IPS DF 4.7 (cell line): ENCODE measurements at regions not wholly inside any gene's neighbourhood (a gene's known extent, or its start where the extent isn't known, plus 50 kb on each side); places are given as distances from the start of the nearest gene placed in this dataset.
A peak's percentile ranks its signal among the peaks of the same experiment; 100 is the strongest.

Source experiments
- DNase-seq: peaks from one replicate; pipeline ENCODE4 v3.0.0-alpha.2; 2013; ENCODE audit warnings: low spot score; ENCODE audit errors: extremely low read depth

GRCh38 chr3:168165390-168166269 is 69.9 kb upstream of the GOLIM4 start:
- DNase-seq: peak; percentile 46

GRCh38 chr3:168162172-168162571 is 66.4 kb upstream of the GOLIM4 start:
- DNase-seq: no peak

GRCh38 chr3:168161696-168162095 is 66.0 kb upstream of the GOLIM4 start:
- no peak for DNase-seq

- no peak for DNase-seq
These were observed 62.2 kb upstream of the GOLIM4 start for GRCh38 chr3:168157903-168158302.

DNA sequence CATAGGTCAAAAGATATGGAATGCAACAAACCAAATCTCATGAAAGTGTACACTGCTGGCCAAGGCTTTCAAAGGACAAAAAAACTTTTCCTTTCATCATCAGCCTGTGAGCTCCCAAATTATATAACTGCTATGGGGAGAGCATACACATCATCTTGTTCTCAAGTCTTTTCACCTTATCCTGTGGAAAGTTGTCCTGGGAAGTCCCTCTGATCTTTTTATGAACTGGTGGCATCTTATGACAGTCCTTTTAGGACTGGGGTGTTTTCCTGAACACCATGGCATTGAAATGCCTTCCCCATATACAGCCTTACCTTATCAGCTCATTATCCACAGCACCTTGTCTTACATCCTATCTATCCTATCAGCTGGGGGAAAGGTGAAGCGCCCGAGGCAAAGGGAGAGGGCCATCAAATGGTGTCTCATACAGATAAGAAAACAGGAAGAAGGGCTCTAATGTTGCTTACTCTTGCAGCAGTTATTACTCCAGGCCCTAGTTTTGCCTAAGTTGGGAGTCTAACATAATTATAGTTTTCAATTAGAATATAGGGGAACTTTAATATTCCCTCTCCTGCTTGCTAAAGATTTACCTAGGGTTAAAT is 61.5 kb upstream of the GOLIM4 start:
- DNase-seq: no peak

DNA sequence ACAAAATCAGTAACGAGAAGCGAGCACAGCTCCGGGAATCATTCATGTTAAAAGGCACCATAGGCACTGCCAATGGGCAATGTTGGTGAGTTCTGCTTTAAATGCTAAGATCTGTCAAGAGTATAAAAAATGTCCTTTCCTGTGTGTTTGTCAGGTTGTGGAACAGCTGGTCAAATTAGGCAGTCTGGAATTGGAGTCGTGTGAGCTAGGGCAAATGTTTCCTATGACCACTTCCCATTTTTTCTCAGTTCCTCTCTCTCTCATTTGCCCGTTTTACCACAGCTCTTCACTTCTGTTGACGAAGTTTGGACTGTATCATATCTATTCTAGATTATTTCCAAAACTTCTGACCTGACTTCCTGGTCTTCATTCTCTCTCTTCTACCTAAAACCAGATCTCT is 60.8 kb upstream of the GOLIM4 start:
- no peak for DNase-seq

DNA sequence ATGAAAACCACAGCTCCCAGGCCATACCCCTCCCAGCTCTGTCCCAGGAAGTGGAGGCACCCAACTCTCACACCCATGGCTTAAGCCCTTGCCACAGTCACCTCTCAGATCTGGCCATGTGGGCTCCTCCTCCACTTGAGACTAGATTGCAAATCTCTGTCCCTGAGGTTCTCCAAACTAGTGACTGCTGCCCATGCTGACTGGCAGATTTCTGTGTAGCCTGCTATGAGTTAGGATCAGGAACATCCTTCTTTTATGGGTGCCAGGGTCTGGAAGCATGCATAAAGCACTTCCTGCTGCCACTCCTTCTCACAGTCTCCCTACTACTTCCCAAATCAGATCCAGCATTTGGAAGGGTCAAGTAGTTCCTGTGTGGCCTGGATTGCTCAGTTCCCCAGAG is 59.6 kb upstream of the GOLIM4 start:
- no peak for DNase-seq

DNA sequence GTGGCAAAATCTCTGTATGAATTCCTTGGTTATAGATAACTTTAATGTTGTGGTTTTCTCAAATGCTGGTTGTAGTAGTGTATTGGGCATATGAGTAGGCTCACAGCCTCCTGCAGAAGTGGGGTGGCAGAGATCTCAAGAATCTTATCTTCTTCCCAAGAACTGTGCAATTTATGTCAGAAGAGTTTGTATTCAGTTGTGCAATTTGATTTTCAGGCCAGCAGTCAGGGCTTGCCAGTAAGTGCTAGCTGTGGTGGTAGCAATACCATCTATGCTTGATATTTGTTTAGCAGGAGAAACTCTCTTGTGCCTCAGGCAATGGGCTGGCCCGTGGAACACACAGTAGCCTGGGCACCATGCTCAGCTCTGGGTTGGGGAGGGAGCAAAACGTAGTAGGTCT is 58.4 kb upstream of the GOLIM4 start:
- no peak for DNase-seq

GRCh38 chr3:168152149-168152548 is 56.4 kb upstream of the GOLIM4 start:
- no peak for DNase-seq
